GM12878 (cell line): ENCODE measurements at regions not wholly inside any gene's neighbourhood (a gene's known extent, or its start where the extent isn't known, plus 50 kb on each side); places are given as distances from the start of the nearest gene placed in this dataset.

Experiments
- ATF7 ChIP-seq: fragments of 450-650 bp; IDR thresholded peaks from 2 replicates; pipeline ENCODE4 v1.6.1; 2016; ENCODE audit warnings: low read depth, mild to moderate bottlenecking
- BCLAF1 ChIP-seq: fragments of 450-650 bp; IDR thresholded peaks from 2 replicates; pipeline ENCODE4 v1.6.1; 2017; ENCODE audit warnings: antibody characterized with exemption, mild to moderate bottlenecking, moderate library complexity
- BMI1 ChIP-seq: fragments of 450-650 bp; IDR thresholded peaks from 2 replicates; pipeline ENCODE4 v1.6.1; 2016; ENCODE audit warnings: mild to moderate bottlenecking, moderate library complexity, borderline replicate concordance
- CHD1 ChIP-seq: IDR thresholded peaks from 2 replicates; pipeline ENCODE4 v1.6.1; 2012; ENCODE audit warnings: low read depth, low read length, improper control_type of control experiment
- CHD4 ChIP-seq: fragments of 200-600 bp; sonication (generic); IDR thresholded peaks from 2 replicates; pipeline ENCODE4 v1.6.1; 2016; ENCODE audit warnings: mild to moderate bottlenecking
- E2F8 ChIP-seq: fragments of 450-650 bp; IDR thresholded peaks from 2 replicates; pipeline ENCODE4 v1.6.1; 2018; ENCODE audit warnings: mild to moderate bottlenecking, low read depth, moderate library complexity; ENCODE audit not compliant: partially characterized antibody
- FOXM1 ChIP-seq: IDR thresholded peaks from 2 replicates; pipeline ENCODE4 v1.6.1; 2012; ENCODE audit warnings: low read depth, mild to moderate bottlenecking, inconsistent platforms, low read length, moderate library complexity
- MEF2B ChIP-seq: fragments of 450-650 bp; IDR thresholded peaks from 2 replicates; pipeline ENCODE4 v1.6.1; 2018; ENCODE audit warnings: mild to moderate bottlenecking, moderate library complexity; ENCODE audit not compliant: partially characterized antibody, poor library complexity, severe bottlenecking
- MXI1 ChIP-seq: fragments of 150-350 bp; IDR thresholded peaks from 2 replicates; pipeline ENCODE4 v1.6.1; 2011; ENCODE audit warnings: low read depth, mild to moderate bottlenecking, inconsistent platforms, low read length, improper control_type of control experiment
- NFXL1 ChIP-seq: fragments of 450-650 bp; IDR thresholded peaks from 2 replicates; pipeline ENCODE4 v1.6.1; 2017; ENCODE audit warnings: antibody characterized with exemption, mild to moderate bottlenecking, borderline replicate concordance
- RB1 ChIP-seq: fragments of 450-650 bp; formaldehyde crosslinking; IDR thresholded peaks from 2 replicates; pipeline ENCODE4 v1.6.1; 2017; ENCODE audit warnings: mild to moderate bottlenecking, borderline replicate concordance
- SIX5 ChIP-seq: IDR thresholded peaks from 2 replicates; pipeline ENCODE4 v1.6.1; 2011; ENCODE audit warnings: mild to moderate bottlenecking, low read depth, low read length, moderate library complexity; ENCODE audit not compliant: severe bottlenecking
- ZBTB33 ChIP-seq: fragments of 450-650 bp; IDR thresholded peaks from 2 replicates; pipeline ENCODE4 v1.6.1; 2017; ENCODE audit warnings: mild to moderate bottlenecking
- ZNF384 ChIP-seq: IDR thresholded peaks from 2 replicates; pipeline ENCODE4 v1.6.1; 2012; ENCODE audit warnings: low read depth, mild to moderate bottlenecking, low read length, improper control_type of control experiment, borderline replicate concordance

GRCh38 chr18:76613755-76614120 is 118.7 kb upstream of the ZNF516 start (continued):
- TF ChIP-seq CHD4, result no peak
- no peak for TF ChIP-seq SIX5
- TF ChIP-seq BMI1, result no peak
- TF ChIP-seq MEF2B, result no peak
- no peak for TF ChIP-seq ATF7
- no peak for TF ChIP-seq ZNF384
- no peak for TF ChIP-seq CHD1
- no peak for TF ChIP-seq RB1
- no peak for TF ChIP-seq NFXL1
- TF ChIP-seq ZBTB33, result no peak
- TF ChIP-seq E2F8, result no peak
- TF ChIP-seq FOXM1, result no peak
- no peak for TF ChIP-seq MXI1
- no peak for TF ChIP-seq BCLAF1
